GM18508 (cell line): ENCODE measurements at regions not wholly inside any gene's neighbourhood (a gene's known extent, or its start where the extent isn't known, plus 50 kb on each side); places are given as distances from the start of the nearest gene placed in this dataset.
"Not testable (repeated sequence)": the region's sequence is repeated elsewhere in the genome, so short reads cannot be mapped to it uniquely, and the experiment has no call there.

Source experiments
- ATAC-seq: cut with Tn5 transposase; IDR thresholded peaks from one replicate; pipeline ENCODE4 v1.9.1; 2021; ENCODE audit warnings: moderate number of reproducible peaks; ENCODE audit not compliant: insufficient read depth, unreplicated experiment

DNA sequence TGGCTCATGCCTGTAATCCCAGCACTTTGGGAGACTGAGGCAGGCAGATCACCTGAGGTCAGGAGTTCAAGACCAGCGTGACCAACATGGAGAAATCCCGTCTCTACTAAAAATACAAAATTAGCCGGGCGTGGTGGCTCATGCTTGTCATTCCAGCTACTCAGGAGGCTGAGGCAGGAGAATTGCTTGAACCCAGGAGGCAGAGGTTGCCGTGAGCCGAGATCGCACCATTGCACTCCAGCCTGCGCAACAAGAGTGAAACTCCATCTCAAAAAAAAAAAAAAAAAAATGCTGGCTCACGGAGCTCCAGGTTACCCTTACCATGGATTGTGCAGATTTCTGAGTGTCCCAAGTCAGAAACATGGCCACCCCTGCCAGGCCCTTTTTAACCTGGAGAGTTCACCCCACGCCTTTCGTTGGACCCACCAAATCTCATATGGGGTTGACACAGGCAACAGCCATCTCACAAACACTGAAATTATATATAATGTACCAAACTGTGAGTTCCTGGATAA lies 69.9 kb upstream of the CITED2 start:
- ATAC-seq, result not testable (repeated sequence)

DNA sequence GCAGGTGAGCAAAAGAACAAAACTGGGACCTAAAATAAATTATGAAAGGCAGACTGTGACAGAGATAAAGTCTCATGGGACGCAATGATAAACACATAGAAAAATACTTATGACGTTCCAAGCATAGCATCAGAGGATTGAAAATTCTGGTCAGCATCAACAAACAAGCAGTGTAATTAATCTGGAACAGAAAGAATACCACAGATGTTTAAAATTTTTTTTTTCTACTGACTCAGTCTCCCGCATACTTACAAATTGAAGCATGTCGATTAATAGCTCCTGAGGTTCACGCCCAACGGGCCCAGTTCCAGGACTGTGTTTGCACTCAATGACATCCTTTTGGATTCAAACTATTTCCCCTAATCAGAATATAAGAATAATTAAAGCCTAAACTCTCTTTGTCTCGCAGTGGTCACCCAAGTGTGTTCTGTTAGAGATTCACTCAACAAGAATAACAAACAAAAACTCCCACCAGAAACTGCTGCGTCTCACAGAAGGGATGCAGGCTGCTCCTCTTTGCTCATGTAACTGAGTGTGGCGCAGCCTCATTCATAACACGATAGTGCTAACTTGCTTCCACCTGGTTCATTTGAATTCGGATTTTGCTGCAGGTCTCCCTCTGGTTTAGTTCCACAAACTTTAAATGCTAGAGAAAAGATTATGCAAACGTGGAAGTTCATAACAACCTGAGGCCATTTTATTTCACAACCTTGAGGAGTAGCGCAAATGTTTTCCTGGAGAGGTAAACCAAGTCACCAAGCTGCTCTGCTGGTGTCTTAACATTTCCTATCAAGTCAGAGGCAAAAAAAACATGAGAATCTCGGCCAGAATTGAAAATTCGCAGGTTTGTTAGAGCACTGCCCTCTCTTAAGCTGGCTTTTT lies 69.0 kb upstream of the CITED2 start:
- ATAC-seq, result no peak

DNA sequence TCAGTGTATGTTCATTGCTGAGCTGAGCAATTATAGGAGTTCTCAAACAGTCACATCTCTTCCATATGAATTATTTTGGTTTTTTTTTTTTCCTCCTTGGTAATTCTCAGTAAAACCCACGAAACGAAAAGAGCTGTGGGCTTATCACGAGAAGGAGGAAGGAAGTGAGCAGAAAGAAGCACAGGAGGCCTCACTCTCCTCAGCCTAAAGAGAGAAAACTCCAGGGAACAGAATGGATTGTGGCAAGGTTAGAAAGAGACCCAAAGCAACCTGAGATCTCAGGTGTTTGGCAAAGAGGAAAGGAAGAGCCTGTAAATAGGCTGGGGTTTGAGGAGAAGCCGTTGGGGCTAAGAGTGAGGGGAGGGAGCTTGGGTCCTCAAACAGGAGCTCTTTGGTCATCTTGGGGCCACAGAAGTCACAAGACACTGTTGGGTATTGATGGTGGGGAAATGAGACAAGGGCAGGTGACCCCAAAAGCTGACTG lies 67.8 kb upstream of the CITED2 start:
- no peak for ATAC-seq

DNA sequence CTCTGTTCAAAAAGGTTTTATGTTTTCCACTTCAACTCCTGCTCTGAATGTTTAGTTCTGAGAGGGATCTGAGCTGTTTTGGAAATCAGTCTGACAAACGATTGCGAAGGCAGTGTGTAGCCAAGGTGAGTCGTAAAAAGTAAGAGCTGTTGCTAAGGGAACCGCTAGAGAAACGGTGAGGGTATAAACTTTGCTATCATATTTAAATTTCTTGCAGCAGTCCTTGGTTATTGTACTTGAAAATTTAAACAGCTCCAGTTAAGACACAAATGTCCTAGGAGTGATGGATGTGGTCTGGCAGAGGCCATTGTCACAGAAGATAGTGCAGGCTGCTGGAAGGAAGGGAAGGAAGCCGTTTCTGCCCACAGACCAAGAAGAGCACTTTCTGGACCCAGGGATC lies 64.9 kb upstream of the CITED2 start:
- ATAC-seq, result no peak

DNA sequence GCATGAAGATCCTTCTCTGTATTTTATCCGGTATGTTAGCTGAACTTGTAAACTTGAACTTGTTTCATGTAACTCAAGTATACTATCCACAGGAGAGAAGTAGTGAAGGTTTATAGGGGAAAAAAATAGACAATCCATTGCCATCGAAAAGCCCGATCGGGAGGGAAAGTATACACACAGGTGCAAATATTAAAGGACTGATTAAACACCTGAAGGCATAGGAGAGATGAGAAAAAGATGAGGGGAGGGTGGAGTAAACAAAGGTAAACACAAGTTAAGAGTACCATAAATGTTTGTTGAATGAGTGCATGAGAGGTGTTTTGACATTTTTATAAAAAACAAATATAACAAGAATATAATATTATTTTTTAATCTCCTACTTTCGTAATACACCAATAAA lies 64.3 kb upstream of the CITED2 start:
- ATAC-seq, result no peak

DNA sequence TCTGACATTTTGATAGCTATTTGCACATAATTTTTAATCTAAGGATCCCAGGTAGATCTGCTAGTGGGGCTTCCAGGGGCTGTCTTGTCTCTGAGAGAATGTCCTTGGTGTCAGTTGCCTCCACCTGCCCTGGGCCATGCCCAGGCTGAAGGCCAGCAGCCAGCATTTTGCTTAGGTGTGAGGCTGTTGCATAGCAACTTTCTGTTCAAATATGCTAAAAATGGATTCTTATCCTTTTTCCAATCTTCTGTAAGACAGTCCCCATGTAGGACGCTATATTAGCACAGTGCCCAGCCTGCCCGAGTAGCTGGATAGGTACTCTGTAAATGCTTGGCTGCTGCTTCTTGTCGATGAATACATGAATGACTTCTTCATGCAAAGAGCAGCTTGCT lies 62.5 kb upstream of the CITED2 start:
- ATAC-seq, result no peak

DNA sequence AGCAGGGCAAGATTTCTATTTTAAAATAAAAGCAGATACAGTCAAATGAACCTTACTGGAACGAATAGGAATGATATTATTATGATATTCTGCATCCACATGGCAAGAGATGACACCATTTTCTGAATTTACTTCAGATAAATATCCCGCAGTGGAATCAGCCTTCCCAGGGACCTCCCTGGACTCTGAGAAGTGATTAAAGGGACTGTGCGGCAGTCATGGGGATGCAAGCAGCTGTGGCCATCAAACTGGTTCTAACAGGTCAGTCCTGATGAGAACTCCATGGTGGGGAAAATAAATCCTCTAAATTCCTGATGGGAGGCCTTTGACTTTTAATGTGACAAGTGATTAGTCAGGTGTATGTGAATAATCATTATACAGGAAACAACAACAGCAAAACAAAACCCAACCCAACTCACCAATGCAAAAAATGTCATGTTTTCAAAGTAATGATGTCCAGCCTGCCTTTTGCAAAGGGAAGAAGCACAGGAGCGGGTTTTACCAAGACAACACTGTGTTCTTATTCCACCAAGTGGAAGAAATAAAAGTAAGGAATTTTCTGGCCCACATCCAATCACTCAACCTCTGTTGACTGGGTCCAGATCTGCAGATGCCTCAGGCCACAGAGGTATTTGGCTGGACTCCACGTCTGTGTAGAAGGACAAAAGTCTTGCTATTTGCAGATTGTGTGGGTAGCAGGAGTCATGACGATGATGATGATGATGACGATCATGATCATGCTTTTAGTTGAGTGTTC lies 61.9 kb upstream of the CITED2 start:
- ATAC-seq, result no peak

DNA sequence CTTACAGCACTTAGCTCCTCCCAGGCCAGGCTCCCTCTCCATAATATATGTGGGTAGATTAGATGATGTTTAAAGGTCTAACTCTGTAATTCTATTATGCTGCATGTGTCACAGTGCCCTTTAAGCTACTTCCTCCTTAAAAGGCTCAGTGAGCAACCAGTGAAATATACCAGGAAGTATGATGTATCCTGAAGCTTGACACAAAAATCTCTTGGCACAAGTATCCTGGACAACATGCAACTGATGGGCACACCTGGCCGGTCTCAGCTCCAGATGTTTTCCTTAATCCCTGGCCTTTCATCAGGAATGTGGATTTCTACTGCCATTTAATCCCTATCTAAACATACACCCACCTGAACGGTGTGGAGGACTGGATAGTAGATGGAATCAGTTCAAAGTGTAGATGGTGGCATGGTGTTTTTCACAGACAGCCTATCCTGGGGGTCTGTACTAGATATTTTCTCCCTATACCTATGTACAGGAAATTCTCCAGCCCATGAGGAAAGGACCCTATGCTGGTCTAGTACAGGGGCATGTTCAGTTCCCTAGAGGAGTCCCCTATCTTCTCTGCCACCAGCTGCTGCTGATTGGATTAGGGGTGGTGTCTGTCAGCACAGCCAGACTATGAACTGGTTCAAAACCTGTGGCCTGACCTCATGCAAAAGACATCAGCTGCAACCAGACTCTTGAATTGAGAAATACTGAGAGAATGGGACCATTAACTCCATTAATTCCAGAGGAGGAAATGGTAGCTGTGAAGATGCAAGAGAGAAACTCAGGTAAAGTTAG lies 59.4 kb upstream of the CITED2 start:
- no peak for ATAC-seq

DNA sequence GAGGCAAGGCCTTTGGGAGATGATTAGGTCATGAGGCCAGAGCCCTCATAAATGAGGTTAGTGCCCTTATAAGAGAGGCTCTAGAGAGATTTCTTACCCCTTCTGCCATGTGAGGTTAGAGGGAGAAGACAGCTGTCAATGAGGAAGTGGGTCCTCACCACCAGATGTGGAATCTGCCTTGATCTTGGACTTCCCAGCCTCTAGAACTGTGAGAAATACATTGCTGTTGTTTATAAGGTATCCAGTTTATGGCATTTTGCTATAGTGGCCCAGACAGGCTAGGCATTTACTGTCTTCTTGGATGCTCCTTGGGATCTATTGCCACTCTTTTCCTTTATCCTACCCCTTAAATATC lies 57.1 kb upstream of the CITED2 start:
- no peak for ATAC-seq

DNA sequence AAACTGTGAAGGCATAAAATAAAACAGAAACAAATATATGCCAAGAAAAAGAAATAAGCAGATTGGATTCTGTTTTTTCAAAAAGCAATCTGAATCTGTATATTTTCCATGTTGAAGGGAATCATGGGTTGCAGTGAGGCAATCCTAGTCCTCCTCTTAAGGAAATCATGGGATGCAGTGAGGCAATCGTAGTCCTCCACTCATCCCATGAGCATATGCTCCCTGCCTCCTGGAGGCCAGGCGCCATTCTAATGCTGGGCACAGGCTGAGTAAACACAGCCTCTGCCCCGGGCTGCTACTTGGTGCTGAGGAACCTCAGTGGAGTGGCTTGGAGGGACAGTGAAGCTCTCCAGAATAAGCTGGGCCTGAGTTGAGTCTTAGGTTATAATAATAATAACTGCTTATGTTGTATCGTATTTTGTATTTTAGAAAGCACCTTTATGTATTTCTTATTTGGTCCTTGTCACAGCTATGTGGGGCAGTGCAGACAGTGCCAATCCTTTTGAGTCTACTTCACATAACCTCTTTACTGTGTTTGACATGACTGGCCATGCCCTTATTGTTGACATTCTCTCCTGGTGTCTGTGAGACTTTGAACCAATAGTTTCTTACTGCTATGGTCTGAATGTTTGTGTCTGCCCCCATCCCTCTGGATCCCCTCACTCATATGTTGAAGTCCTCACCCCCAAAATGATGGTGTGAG lies 56.6 kb upstream of the CITED2 start:
- ATAC-seq, result no peak

DNA sequence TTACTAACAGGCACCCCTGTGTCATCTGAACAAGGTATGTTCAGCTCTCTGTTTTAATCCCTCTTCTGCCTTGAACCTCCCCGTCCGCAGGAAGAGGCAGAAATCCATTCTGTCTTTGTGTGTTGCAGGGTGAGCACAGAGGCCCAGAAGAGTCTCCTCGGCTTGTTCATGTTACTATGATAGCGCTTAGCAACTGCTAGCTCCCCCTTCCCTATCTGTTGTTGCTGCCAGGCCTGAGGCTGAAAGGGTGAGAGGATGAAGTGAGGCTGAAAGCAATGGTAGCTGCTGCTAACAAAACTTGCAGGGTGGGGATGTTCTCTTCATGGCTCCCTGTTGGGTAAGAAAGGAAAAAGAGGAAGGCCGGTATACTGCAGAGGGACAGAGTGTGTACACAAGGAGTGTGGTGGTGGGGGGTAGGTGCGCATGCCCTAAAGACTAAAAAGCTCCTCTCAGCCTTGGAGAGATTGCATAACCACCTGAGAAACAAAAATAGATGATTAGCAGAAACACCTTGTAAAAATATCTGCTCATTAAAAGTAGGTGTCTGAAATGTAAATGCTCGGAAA lies 55.2 kb upstream of the CITED2 start:
- no peak for ATAC-seq

DNA sequence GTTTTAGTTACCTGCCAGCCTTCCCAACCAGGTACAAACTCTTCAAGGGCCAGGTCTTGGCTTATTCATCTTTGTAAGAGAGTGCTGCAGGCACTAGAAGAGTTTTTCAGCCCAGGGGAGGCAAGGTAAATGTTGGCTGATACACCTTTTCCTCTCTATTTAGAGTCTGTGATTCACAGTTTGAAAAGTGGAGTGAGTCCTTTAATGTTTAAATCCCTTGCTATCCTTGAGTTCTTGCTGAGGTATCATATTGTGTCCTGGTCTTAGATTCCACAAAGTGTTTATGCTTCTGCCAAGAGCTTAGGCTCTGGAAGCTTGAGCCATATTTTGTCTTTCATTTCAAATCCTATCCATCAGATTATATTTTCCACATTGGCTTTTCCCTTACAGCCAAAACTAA lies 52.8 kb upstream of the CITED2 start:
- no peak for ATAC-seq

DNA sequence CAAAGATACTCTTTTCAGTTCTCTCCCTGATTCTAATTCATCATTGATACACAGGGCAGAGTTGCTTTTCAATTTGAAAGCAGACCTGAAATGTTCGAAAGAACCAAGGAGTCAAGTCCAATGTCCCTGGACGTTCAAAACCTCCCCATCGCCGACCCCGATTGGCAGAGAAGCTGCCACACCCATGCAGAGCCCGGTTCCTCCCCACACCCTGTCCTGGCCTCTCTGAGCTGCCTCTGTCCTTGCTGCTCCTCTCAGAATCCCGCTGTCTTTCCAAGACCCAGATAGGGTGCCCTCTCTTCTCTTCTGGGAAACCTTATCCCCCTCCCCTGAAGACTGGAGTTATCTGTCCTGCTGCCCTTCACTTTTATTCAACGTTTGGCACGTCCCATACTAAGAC lies 52.3 kb upstream of the CITED2 start:
- no peak for ATAC-seq

DNA sequence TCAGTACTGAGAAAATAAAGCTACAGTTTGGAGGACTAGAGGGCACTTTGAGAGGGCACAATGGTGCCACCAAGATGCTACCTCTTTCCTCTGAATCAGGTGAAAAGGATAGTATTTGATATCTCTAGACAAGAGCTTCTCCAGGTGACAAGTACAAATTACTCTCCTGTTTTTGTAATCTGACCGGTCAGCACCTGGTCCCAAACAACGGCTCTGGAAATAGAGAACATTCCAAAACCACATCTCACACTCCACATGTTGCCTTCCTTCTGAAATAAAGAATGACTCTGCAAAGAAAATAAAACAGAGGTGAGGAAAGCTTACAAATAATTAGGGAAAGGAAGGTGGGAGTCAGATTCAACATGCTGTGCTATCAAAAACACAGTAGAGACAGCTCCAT lies 51.3 kb upstream of the CITED2 start:
- no peak for ATAC-seq

DNA sequence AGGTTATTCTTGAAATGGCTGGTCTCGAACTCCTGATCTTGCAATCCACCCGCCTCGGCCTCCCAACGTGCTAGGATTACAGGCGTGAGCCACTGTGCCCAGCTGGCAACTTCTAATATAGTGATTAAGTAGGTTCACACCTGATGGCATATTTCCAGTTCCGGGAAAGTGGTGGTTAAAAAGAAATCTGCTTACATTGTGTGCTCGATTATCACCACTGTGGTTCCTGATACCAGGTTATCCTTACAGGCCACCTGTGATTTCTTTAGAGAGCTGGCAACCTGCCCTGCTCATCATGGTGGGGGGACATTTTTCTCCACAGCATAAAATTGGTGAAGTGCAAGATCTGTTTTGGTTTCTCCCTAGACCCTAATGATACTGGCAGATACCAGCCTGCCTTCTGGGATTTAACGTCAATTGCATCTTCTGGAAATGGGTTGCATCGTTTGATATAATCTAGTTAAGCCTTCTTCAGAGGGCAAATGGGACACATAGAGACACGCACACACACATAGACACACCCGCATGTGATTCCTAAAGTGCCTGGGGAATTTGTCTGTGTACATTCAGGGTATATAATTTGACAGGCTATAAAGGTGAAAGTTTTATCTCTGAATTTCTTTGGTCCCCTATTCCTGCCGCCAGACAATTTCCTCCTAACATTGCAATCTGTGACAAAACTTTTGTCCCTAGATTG lies 49.7 kb upstream of the CITED2 start:
- ATAC-seq, result no peak
